ENCODE measurements at regions not wholly inside any gene's neighbourhood (a gene's known extent, or its start where the extent isn't known, plus 50 kb on each side); places are given as distances from the start of the nearest gene placed in this dataset.

DNA sequence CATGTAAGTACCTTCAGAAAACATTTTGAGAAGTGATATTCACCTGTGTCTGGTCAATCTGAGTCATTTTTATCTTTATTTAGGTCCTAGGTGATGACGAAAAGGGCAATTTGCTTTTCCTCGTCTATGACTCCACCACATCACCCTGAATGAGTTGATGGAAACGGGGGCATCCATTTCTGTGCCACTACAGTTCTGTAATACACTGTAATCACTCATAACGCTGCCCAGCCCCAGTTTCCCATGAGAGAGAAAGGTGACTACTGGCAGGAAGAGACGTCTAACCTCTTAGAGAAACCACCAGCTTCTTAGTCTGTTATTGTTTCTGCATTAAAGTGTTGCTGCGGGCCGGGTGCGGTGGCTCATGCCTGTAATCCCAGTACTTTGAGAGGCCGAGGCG lies 205.3 kb upstream of the MKLN1 start:
- intact Hi-C loops (cut with micrococcal nuclease) = no loop called here
- Mint-ChIP-seq H3K4me3 (no peak overlapping the region), H3K4me1 (ENCODE audit: low read depth) (no peaks in the 10 kb centered on the region), H3K27ac (no peak overlapping the region), H3K9me3 (peaks cover 22% of the 10 kb centered on the region), H3K36me3 (ENCODE audit: low read depth) (peaks cover 13% of the 10 kb centered on the region), H3K27me3 (ENCODE audit: insufficient read depth) (peaks cover 11% of the 10 kb centered on the region)
- DNase-seq (ENCODE audit: low spot score) = no peak

DNA sequence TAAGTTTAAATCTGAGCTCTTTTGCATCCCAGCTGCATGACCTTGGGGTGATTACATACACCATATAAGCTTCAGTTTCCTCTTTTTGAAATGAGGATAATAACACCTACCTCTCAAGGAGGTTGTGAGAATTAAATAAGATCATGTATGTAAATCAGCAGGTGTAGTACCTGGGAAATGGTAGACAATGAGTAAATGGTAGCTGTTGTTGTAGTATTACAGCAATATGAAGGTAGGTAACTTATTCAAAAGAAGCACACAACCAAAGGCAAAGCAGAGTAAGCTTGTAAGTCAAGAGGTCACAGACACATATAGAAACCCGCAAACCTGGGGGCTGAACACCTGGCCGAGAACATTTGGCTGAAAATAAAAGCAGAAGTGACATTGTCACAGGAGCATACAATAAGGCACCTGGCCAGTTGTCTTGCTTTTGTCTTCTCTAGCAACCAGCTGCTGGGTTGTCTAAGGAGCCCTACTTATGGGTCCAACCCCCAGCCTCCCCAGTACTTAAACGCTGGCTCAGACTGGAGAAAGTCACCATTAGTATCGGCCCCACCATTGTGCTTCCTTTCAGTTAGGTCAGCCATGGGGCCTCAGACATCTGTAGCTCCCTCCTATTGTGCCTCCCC lies 203.6 kb upstream of the MKLN1 start:
- H3K9me3 Mint-ChIP-seq = peaks cover 7% of the 10 kb centered on the region

DNA sequence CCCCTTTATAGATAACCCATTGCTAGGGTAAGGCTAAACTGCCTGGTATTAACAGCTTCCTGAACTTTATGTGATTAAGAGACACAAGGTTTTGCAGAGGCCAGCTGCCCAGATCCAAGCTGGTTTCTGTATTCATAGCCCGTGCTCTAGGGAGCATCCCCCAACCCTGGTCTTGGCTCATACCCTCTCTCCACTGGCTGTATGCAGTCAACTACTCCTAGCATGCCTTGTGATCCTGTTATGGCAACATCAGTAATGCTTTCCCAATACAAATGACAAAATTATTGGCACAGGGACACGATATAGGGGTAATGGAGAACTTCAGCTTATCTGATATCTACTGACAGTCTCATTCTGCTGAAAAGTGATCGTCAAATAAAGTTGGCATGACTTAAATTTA lies 202.8 kb upstream of the MKLN1 start:
- no peaks in the 10 kb centered on the region for H3K4me1 Mint-ChIP-seq (ENCODE audit: low read depth)
- H3K27ac Mint-ChIP-seq = no peak overlapping the region
- intact Hi-C loops (cut with micrococcal nuclease) = no loop called here
- DNase-seq (ENCODE audit: low spot score) = no peak
- H3K36me3 Mint-ChIP-seq (ENCODE audit: low read depth) = no peaks in the 10 kb centered on the region
- H3K27me3 Mint-ChIP-seq (ENCODE audit: insufficient read depth) = peaks cover 16% of the 10 kb centered on the region
- no peaks in the 10 kb centered on the region for H3K9me3 Mint-ChIP-seq
- H3K4me3 Mint-ChIP-seq = no peak overlapping the region

More for the DNA sequence above, 203.6 kb upstream of the MKLN1 start:
- Mint-ChIP-seq H3K27ac (no peak overlapping the region), H3K4me1 (ENCODE audit: low read depth) (no peaks in the 10 kb centered on the region), H3K4me3 (no peak overlapping the region), H3K27me3 (ENCODE audit: insufficient read depth) (peaks cover 13% of the 10 kb centered on the region), H3K36me3 (ENCODE audit: low read depth) (peaks cover 3% of the 10 kb centered on the region)
- intact Hi-C loops (cut with micrococcal nuclease) = no loop called here
- DNase-seq (ENCODE audit: low spot score) = no peak

DNA sequence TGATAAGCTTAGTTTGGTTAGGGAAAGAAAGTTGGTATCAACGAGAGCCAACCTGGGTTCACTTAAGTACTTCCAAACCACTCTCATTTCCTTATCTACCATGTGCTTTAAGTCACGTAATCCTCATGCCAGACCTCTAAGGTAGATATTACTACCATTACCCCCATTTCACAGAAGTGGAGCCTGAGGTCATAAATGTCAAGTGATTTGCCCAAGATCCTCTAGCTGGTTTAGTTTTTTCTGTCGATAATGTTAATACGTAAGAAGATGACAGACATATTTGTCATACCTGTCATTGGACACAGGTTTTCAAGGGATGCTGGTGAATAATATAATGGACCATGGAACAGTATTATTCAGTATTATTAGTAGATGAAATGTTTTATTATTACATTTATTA lies 197.4 kb upstream of the MKLN1 start:
- no peak for DNase-seq (ENCODE audit: low spot score)
- H3K4me1 Mint-ChIP-seq (ENCODE audit: low read depth) = no peaks in the 10 kb centered on the region
- H3K27ac Mint-ChIP-seq = no peak overlapping the region
- no peak overlapping the region for H3K4me3 Mint-ChIP-seq
- H3K36me3 Mint-ChIP-seq (ENCODE audit: low read depth) = no peaks in the 10 kb centered on the region
- intact Hi-C loops (cut with micrococcal nuclease) = no loop called here
- peaks cover 9% of the 10 kb centered on the region for H3K27me3 Mint-ChIP-seq (ENCODE audit: insufficient read depth)
- H3K9me3 Mint-ChIP-seq = no peaks in the 10 kb centered on the region

DNA sequence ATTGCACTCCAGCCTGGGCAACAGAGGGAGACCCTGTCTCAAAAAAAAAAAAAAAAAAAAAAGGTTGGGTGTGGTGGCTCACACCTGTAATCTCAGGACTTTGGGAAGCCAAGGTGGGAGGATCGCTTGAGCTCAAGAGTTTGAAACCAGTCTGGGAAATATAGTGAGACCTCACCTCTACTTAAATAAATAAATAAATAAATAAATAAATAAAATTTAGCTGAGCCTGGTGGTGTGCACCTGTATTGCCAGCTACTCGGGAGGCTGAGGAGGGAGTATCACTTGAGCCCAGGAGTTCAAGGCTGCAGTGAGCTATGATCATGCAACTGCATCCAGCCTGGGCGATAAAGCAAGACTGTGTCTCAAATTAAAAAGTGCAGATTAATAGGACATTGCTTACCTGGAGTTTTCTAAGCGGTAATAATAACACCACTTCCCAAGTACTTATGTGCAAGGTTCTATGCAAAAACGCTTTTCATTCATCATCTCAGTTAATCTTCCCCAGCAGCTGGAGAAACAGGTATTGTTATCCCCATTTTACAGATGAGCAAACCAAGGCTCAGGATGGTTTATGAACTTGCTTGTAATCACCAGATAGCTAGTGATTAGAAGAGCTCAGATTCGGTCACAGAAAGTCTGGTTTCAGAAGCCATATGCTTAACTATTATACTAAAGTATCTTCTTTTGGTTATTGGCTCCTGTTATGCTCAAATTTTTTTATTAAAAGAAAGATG lies 196.5 kb upstream of the MKLN1 start:
- Mint-ChIP-seq H3K36me3 (ENCODE audit: low read depth) (no peaks in the 10 kb centered on the region), H3K4me1 (ENCODE audit: low read depth) (no peaks in the 10 kb centered on the region), H3K27me3 (ENCODE audit: insufficient read depth) (peaks cover 8% of the 10 kb centered on the region)

DNA sequence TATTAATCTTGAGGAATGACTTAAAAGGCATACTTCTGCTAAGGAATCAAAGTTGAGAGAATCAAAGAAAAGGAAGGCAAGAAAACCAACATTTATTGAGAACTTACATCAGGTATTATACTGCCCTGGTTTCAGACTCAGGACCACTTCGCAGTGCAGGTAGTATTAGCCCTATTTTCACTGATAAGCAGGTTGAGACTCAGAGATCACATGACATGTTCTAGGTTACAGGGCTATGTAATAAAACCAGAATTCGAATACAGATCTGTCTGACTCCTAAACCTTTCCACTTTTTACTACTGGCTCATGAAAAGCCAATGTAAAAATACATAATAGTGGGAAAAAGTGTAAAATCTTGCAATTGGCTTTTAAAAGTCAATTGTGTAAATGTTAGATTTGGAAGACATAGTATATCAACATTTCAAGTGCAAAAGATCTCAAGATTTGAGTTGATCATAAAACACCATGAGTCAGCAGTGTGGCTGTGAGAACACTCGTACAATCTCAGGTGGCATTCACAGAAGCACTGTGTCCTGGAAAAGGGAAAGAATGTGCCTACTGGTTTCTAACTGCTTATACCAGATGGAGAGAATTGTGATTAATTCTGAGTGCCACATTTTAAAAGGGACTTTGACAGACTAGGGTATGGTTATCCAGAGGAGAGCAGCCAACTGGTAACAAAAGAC lies 195.8 kb upstream of the MKLN1 start:
- H3K9me3 Mint-ChIP-seq = no peaks in the 10 kb centered on the region
- H3K4me1 Mint-ChIP-seq (ENCODE audit: low read depth) = peaks cover 6% of the 10 kb centered on the region
- no peak overlapping the region for H3K4me3 Mint-ChIP-seq
- no peak overlapping the region for H3K27ac Mint-ChIP-seq
- H3K27me3 Mint-ChIP-seq (ENCODE audit: insufficient read depth) = peaks cover 8% of the 10 kb centered on the region
- H3K36me3 Mint-ChIP-seq (ENCODE audit: low read depth) = peaks cover under 1% of the 10 kb centered on the region
- DNase-seq (ENCODE audit: low spot score) = no peak
- intact Hi-C loops (cut with micrococcal nuclease) = no loop called here

More for the DNA sequence above, 196.5 kb upstream of the MKLN1 start:
- intact Hi-C loops (cut with micrococcal nuclease) = no loop called here
- H3K27ac Mint-ChIP-seq = no peak overlapping the region
- no peak for DNase-seq (ENCODE audit: low spot score)
- no peaks in the 10 kb centered on the region for H3K9me3 Mint-ChIP-seq
- no peak overlapping the region for H3K4me3 Mint-ChIP-seq

DNA sequence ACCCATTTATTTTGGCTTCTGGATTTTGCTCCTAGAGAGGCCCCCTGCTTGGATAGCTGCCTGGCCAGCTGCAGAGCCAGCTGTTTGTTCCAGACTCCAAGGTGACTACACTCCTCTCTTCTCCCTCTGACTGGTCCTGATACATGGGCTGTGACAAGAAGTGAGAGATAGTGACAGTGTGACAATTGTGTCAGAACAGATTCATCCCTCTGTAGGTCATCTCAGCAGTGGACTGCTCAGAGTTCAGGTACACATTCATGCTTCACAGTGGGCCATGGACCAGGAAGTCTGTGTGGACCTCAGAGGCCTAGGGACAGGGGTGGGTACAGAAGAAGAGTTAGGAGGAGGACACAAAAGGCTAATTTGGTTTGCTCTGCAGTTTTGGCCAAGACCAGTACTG lies 188.2 kb upstream of the MKLN1 start:
- Mint-ChIP-seq H3K4me1 (ENCODE audit: low read depth) (peaks cover 11% of the 10 kb centered on the region), H3K27me3 (ENCODE audit: insufficient read depth) (no peaks in the 10 kb centered on the region), H3K27ac (no peak overlapping the region), H3K9me3 (peaks cover 8% of the 10 kb centered on the region), H3K36me3 (ENCODE audit: low read depth) (peaks cover 9% of the 10 kb centered on the region), H3K4me3 (no peak overlapping the region)
- no peak for DNase-seq (ENCODE audit: low spot score)
- intact Hi-C loops (cut with micrococcal nuclease) = no loop called here

DNA sequence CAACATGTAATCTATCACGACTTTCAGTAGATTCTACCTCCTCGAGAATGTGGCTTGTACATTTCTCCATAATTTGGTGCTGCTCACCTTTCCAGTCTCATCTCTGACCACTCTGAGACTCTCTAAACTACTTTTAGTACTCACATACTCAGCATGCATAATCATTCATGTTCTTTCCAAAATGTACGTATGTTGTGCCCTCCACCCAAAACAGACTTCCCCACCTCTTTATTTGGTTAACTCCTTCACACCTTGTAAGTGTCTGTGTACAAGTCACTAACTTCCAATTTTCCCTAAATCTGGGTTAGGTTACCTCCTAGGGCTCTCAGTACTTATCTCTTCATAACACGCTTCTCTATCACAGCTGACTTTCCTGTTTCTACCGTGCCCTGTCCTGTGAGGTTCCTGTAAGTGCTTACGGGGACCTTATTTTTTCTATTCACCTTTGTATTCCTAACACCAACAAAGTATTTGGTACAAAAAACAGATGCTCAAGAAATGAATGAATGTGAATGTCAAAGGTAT lies 186.2 kb upstream of the MKLN1 start:
- H3K4me1 Mint-ChIP-seq (ENCODE audit: low read depth) = peaks cover 9% of the 10 kb centered on the region
- no peak for DNase-seq (ENCODE audit: low spot score)
- H3K27ac Mint-ChIP-seq = no peak overlapping the region
- no peaks in the 10 kb centered on the region for H3K27me3 Mint-ChIP-seq (ENCODE audit: insufficient read depth)
- peaks cover 9% of the 10 kb centered on the region for H3K36me3 Mint-ChIP-seq (ENCODE audit: low read depth)
- peaks cover 8% of the 10 kb centered on the region for H3K9me3 Mint-ChIP-seq
- intact Hi-C loops (cut with micrococcal nuclease) = no loop called here
- no peak overlapping the region for H3K4me3 Mint-ChIP-seq

- Mint-ChIP-seq H3K27me3 (ENCODE audit: insufficient read depth) (peaks cover 4% of the 10 kb centered on the region), H3K27ac (no peak overlapping the region), H3K9me3 (peaks cover 8% of the 10 kb centered on the region), H3K4me1 (ENCODE audit: low read depth) (no peaks in the 10 kb centered on the region), H3K4me3 (no peak overlapping the region), H3K36me3 (ENCODE audit: low read depth) (peaks cover 4% of the 10 kb centered on the region)
- intact Hi-C loops (cut with micrococcal nuclease) = no loop called here
- no peak for DNase-seq (ENCODE audit: low spot score)
Observed at GRCh38 chr7:131143869-131144268, 183.8 kb upstream of the MKLN1 start.

GRCh38 chr7:131145026-131145425 lies 182.7 kb upstream of the MKLN1 start:
- Mint-ChIP-seq H3K27ac (no peak overlapping the region), H3K4me3 (no peak overlapping the region), H3K4me1 (ENCODE audit: low read depth) (no peaks in the 10 kb centered on the region), H3K9me3 (peaks cover 8% of the 10 kb centered on the region), H3K27me3 (ENCODE audit: insufficient read depth) (peaks cover 4% of the 10 kb centered on the region), H3K36me3 (ENCODE audit: low read depth) (peaks cover 4% of the 10 kb centered on the region)
- DNase-seq (ENCODE audit: low spot score) = no peak
- intact Hi-C loops (cut with micrococcal nuclease) = no loop called here

DNA sequence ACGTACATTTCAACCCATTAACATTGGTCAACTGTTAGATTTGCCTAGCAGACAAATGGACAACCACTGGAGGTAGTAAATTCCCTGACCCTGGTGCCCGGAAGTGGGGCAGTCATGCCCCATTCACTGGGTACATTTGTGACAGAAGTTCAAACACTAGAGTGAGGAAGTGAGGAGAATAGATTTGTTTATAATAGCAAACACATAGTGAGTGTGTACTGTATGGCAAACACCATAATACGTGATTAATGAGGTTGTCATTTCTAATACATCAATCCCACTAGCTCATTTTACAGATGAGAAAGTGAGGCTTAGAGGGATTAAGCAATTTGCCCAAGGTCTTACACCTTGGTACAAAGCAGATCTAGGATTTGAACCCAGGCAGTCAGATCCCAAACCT lies 181.9 kb upstream of the MKLN1 start:
- DNase-seq (ENCODE audit: low spot score) = no peak
- Mint-ChIP-seq H3K4me1 (ENCODE audit: low read depth) (no peaks in the 10 kb centered on the region), H3K27me3 (ENCODE audit: insufficient read depth) (peaks cover 4% of the 10 kb centered on the region), H3K36me3 (ENCODE audit: low read depth) (peaks cover 4% of the 10 kb centered on the region), H3K9me3 (peaks cover 8% of the 10 kb centered on the region), H3K4me3 (no peak overlapping the region), H3K27ac (no peak overlapping the region)
- intact Hi-C loops (cut with micrococcal nuclease) = no loop called here

DNA sequence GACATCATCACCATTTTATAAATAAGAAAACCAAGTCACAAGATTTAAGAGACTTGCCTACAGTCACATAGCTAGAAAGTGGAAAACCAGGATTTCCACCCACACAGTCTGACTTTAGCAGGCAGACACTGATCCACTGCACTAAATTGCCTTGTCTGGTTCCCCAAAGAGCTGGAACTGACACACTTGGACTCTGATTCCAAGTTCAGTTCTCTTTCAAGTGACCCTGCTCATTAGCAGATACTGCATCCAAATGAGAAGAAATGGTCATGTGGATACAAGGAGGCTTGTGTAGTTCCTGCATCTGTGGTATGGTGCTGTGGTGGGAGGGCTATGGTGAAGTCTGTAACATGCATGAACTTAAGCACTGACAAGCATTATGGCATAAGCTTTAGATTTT lies 180.1 kb upstream of the MKLN1 start:
- no peak overlapping the region for H3K27ac Mint-ChIP-seq
- no peaks in the 10 kb centered on the region for H3K9me3 Mint-ChIP-seq
- peaks cover 9% of the 10 kb centered on the region for H3K27me3 Mint-ChIP-seq (ENCODE audit: insufficient read depth)
- intact Hi-C loops (cut with micrococcal nuclease) = no loop called here
- H3K4me3 Mint-ChIP-seq = no peak overlapping the region
- no peaks in the 10 kb centered on the region for H3K4me1 Mint-ChIP-seq (ENCODE audit: low read depth)
- no peaks in the 10 kb centered on the region for H3K36me3 Mint-ChIP-seq (ENCODE audit: low read depth)
- DNase-seq (ENCODE audit: low spot score) = no peak

GRCh38 chr7:131148258-131148657 lies 179.4 kb upstream of the MKLN1 start:
- Mint-ChIP-seq H3K36me3 (ENCODE audit: low read depth) (no peaks in the 10 kb centered on the region), H3K4me3 (no peak overlapping the region), H3K4me1 (ENCODE audit: low read depth) (no peaks in the 10 kb centered on the region), H3K9me3 (no peaks in the 10 kb centered on the region), H3K27me3 (ENCODE audit: insufficient read depth) (peaks cover 9% of the 10 kb centered on the region), H3K27ac (no peak overlapping the region)
- intact Hi-C loops (cut with micrococcal nuclease) = no loop called here
- no peak for DNase-seq (ENCODE audit: low spot score)

Measured in activated T-helper 1 cell treated with anti-CD3 and anti-CD28 coated beads, Interleukin-12 subunit alpha, Interleukin-12 subunit beta, Interleukin-2, Interleukin-4 antibody, amounts not matched to agents 30 ng/mL and 10 ng/mL and 1 ng/mL, durations not matched to agents 14 hours and 24 hours and 36 hours (primary cell).